HG03095 (cell line): ENCODE measurements at regions not wholly inside any gene's neighbourhood (a gene's known extent, or its start where the extent isn't known, plus 50 kb on each side); places are given as distances from the start of the nearest gene placed in this dataset.
"Not testable (repeated sequence)": the region's sequence is repeated elsewhere in the genome, so short reads cannot be mapped to it uniquely, and the experiment has no call there.

Experiments
- ATAC-seq: cut with Tn5 transposase; IDR thresholded peaks from one replicate; pipeline ENCODE4 v1.9.1; 2021; ENCODE audit warnings: moderate library complexity; ENCODE audit not compliant: unreplicated experiment

DNA sequence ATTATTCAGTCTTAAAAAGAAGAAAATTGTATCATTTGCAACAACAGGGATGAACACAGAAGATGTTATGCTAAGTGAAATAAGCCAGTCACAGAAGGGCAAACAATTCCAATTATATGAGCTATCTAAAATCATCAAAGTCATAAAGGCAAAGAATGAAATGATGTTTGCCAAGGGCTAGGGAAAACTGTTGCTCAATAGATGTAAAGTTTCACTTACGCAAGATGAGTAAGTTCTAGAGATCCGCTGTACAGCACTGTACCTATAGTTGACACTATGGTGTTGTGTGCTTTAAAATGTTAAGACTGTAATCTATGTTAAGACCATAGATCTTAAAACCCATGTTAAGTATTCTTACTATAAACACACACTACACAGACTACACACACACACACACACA lies 904.6 kb upstream of the LRRN3 start:
- no peak for ATAC-seq

GRCh38 chr7:110187877-110188554 lies 902.9 kb upstream of the LRRN3 start:
- no peak for ATAC-seq

DNA sequence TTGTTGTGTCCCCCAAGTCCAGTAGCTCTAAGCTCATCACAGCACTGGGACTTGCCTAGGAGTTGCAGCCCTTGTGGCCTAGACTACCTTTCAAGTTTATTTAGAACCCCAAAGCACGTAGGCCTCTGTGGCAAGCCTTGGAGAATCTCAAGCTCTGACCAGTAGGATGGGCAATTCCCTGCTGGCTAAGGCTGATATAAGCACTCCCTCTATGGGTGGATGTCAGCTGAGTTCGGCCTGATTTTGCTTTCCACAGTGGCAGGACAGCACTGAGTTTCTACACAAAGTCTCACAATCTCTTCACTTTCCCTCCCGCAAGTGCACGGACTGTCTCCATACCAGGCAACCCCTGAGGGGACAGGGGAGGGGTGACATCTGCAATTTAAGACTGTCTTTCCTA lies 886.4 kb upstream of the LRRN3 start:
- no peak for ATAC-seq

GRCh38 chr7:110205899-110206298 lies 885.0 kb upstream of the LRRN3 start:
- no peak for ATAC-seq

- ATAC-seq: no peak
Observed at GRCh38 chr7:110209884-110210283, 881.0 kb upstream of the LRRN3 start.

DNA sequence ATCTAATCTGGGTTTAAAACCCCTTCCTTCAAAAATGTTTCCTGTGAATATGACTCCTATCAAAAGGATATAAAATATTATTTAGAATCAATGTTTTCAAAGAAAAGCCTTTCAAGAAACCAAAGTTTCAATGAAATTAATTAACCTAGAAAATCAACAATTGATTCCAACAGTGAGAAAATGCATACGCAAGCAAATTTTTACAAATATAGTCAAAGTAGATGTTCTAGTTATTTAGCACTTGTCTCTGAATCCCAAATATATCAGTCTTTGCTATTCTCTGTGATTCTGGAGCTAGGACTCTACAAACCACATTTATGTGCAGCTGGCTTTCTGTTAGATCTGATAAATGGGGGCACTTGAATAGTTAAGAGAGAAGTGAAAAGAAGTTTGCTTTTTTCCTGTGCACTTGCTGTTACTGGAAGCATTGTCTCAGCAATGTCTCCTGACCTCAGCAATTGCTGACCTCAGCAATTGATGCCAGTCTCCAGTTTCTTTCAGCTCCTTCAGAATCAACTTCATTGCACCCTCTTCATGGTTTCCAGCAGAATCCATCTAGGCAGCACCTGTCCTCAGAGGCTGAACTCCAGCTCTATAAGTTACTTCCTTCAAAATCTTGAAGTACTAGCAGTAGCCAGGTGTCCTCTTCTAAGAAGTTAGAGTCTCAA lies 879.9 kb upstream of the LRRN3 start:
- ATAC-seq: no peak

DNA sequence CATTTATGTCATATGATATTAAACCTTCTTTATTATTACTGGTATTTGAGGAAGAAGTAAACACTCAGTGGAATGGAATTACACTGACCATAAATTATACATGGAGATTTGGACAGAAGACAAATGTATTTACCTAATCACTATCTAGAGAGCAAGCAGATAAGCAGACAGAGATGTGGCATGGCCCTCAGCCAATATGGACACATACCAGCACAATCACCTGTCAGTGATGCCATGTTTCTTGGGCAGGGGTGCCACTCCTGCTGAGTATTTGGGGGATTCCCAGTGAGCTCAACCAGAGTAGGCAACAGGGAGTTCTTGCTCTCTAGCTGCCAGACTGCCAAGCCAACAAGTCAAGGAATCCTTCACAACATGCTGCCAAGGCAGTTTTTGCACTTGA lies 866.3 kb upstream of the LRRN3 start:
- ATAC-seq: no peak

- no peak for ATAC-seq
Observed at GRCh38 chr7:110246118-110246517, 844.8 kb upstream of the LRRN3 start.

GRCh38 chr7:110253093-110253492 lies 837.8 kb upstream of the LRRN3 start:
- no peak for ATAC-seq

DNA sequence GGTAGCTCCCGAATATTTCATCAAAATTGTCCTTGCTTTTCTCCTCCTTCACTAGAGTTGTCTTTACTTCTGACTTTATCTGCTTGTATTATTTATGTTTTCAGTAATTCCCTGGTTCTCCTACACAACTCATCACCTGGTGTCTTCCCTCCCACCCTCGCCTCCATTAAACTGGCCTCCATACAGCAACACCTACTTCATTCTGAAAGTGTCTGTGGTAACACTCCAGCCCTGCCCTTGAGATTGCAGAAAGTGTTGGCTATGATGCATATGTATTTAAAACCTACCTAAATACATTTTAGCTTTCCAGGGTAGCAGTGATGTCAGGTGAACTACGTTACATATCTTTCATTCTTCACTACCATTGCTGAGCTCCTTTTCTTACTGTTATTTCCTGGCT lies 833.3 kb upstream of the LRRN3 start:
- ATAC-seq: no peak

GRCh38 chr7:110262251-110262650 lies 828.7 kb upstream of the LRRN3 start:
- ATAC-seq: no peak

DNA sequence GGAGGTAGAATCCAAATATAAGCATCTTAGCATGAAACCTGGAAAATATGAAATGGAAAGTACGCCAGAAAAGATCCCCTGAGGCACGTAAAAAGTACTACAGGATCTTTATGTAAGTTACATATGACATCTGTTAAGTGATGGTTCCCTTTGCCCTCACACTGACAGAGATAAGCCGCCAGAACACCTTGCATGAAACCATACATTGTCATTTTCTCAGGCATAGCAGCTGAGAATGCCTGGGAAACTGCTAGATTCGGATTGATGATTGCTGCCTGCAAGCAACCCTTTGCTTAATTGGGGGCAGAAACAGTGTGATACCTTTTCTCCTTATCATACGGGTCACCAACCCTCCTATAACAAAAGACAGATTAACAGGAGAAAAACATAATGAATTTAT lies 826.6 kb upstream of the LRRN3 start:
- ATAC-seq: no peak

- no peak for ATAC-seq
Observed at GRCh38 chr7:110281362-110281761, 809.6 kb upstream of the LRRN3 start.

GRCh38 chr7:110283056-110283455 lies 807.9 kb upstream of the LRRN3 start:
- ATAC-seq: no peak

GRCh38 chr7:110291430-110291829 lies 799.5 kb upstream of the LRRN3 start:
- ATAC-seq: no peak

- ATAC-seq: no peak
Observed at GRCh38 chr7:110296321-110296720, 794.6 kb upstream of the LRRN3 start.

DNA sequence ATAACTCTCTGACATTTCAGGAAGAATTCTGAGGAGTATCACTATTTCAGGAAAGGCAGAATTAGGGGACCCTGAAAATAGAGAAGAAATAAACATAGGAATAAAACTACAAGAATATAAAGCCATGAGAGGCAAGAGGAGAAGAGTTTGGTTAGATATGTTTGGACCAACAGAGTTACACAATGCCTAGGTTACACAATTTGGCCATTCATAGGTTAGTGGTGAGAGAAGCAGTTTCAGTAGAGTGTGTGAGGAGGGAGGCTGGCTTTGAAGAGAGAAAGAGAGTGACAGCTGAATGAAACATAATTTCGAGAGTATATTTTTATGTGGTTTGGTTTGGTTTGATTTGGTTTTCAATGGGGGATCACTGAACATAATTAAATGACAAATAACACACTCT lies 783.2 kb upstream of the LRRN3 start:
- no peak for ATAC-seq

DNA sequence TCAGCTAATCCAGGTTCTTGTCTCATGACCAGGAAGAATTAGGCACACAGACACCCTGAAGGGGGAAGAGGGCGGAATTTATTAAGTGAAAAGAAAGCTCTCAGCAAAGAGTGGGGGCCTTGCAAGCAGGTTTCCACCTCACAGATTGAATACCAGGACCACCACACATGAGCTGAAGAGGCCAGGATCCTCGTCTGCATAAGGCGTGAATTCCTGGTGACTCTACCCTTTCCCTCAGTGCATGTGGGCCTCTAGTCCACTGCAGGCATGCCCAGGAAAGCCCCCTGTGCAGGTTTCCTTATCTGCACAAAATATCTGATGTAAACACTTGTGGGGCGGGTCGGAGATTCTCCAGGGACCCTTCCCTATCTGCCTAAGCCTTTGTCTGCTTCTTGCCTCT lies 782.1 kb upstream of the LRRN3 start:
- no peak for ATAC-seq

DNA sequence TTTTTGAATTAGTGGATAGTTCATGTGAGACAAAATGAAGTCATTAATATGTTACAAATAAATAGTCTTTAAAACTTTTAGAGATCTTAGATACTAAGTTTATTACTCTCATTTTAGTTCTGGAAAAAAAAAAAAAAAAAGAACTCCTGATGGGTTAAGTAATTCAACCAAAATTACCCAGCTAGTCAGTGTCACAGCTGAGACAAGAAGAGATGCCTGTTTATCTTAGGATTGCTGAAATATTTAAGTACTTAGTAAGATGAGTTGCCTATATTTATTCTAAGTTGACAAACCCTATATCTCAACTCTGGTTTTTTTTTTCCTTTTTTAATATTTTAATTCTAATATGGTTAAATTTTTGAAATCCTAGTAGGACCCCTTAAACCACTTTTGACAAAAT lies 781.0 kb upstream of the LRRN3 start:
- no peak for ATAC-seq

GRCh38 chr7:110311556-110311955 lies 779.4 kb upstream of the LRRN3 start:
- no peak for ATAC-seq

DNA sequence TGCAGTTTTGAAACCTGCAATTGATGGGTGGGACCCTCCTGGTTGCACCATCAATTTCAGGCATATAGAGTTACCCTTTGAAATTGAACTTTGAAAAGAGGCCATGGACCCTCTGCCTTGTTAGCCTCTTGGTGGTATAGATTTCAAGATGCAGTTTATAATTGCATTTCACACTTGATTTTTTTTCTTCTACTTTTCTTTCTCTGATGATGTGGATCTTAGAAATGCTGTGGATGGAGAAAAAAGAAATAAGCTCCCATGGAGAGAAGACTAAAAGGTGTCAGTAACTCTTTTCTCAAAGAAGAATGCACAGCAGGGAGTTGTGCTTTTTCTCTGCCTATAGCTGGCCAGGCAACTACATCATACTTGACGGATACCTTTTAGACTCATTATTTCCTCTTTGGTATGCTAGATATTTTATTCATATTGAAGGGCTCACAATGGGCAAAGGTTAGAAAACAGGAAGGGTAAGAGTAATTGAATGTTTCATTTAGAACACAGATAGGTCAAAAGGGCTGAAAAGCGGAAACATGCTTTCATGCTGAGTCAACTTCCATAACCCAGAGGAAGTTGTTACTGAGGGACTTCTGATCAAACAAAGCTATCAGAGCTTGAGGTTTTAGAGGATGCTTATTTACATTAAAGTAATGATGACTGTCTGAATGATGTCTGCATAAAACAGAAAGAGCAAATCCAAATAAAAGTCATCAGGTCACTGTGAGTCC lies 773.2 kb upstream of the LRRN3 start:
- no peak for ATAC-seq

DNA sequence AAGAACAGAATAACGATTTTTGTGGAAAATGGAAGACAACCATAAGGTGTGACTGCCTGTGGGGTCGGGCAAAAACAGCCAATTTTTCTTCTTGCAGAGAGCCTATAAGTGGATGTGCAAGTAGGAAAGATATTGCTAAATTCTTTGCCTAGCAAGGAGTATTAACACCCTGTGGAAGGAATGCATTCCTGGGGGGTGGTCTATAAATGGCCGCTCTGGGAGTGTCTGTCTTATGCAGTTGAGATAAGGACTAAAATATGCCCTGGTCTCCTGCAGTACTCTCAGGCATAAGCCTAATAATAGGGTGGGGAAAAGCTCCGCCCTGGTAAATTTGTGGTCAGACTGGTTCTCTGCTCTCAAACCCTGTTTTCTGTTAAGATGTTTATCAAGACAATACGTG lies 770.6 kb upstream of the LRRN3 start:
- ATAC-seq: not testable (repeated sequence)
